Activated T-cell treated with anti-CD3 and anti-CD28 coated beads for 48 hours (primary cell): ENCODE measurements at regions not wholly inside any gene's neighbourhood (a gene's known extent, or its start where the extent isn't known, plus 50 kb on each side); places are given as distances from the start of the nearest gene placed in this dataset.
A peak's percentile ranks its signal among the peaks of the same experiment; 100 is the strongest.
"Not testable (repeated sequence)": the region's sequence is repeated elsewhere in the genome, so short reads cannot be mapped to it uniquely, and the experiment has no call there.

Experiments
- DNase-seq: peaks from one replicate; pipeline ENCODE4 v3.0.0-alpha.2; 2020; ENCODE audit warnings: low read depth

DNA sequence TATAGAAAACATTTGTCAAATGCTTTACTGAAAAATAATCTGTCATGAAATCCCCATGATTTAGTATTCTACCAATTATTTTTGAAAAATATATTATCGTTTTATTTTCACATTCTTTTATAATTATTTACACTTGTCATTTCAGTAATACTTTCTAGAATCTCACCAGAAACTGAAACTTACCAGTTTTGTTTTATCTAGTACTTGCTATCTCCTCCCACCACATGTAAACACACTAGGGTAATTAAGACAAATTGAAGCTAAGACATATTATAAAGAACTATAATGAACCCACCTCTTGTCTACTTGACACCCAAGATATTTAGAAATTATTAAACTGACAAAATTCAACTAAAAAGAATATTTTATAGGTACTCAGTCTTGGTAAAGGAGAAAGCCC, 51.5 kb upstream of the GRM3 start:
- no peak for DNase-seq

DNA sequence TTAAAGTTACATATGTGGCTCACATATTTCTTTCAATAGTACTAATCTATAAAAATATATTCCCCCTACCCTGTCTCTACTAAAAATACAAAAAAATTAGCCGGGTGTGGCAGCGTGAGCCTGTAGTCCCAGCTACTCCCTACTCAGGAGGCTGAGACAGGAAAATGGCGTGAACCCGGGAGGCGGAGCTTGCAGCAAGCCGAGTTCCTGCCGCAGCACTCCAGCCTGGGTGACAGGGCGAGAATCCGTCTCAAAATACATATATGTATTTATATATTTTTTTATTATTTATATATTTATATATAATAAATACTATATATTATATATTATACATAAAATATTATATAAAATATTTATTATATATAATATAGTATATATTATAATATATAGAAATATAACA, 69.7 kb upstream of the GRM3 start:
- DNase-seq = no peak

DNA sequence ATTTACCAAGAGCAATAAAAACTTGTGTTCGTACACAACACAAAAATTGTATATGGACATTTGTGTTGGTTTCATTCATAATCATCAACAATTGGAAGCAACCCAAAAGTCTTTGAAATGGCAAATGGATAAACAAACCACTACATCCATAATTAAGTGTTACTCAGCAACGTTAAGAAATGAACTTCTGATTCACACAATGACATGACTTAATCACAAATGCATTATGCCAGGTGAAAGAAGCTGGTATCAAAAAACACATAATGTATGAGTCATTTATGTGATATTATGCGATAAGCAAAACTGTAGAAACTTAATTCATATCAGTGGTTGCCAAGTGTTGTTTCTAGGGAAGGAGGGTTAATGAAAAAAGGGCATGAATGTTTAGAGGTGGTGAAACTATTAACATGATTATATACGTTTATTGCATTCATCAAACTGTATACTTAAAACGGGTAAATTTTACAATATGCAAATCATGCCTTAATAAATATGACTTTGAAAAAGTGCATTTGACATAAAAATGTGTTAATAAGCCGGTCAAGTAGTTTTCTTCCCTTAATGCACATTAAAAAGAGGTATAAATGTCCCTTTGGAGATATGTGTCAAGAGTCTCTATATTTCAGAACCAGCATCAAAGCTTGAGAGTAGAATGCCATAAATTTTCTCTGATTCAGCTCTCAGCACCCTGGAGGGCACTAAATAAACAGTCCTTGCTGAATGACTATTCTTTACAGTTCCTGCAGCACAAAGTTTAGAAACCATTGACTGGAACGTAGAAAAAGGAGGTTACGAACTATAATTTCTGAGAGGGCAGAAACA, 84.8 kb upstream of the GRM3 start:
- DNase-seq = no peak

DNA sequence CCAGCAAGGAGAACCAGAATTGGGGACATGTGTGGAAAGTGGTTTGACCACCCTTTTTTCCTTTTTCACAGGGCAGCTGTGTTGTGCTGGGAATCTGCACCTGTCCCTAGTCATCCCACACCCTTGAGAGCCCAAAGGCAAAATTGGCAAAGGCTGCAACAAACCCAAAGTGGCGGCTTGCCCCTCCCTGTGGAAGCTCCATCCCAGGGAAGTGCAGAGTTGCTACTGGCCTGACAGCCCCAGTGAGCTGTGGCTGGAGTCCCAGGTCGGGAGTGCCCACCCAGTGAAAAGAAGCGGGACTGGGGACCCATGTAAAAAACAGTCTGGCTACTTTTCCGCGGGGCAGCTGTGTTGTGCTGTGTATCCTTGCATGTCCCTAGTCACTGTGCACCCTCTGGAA, 109.1 kb upstream of the GRM3 start:
- DNase-seq = no peak

DNA sequence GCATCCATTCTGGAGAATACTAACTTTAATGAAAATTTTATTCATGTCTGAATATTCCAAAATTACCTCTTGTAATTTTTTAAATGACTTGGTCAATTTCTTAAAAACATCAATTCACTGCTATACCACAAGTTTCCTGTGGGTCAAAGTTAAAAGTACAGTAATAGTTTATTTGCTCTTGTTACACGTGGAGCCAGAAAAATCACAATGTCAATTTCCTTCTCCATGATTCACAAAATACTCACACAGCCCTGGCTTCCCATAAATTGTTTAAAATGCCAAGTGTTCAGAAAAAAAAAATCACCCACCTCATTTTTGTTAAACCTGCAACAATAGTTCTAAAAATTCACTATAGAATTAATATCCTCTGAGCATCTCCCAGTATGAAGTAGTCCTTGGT, 139.5 kb upstream of the GRM3 start:
- no peak for DNase-seq

DNA sequence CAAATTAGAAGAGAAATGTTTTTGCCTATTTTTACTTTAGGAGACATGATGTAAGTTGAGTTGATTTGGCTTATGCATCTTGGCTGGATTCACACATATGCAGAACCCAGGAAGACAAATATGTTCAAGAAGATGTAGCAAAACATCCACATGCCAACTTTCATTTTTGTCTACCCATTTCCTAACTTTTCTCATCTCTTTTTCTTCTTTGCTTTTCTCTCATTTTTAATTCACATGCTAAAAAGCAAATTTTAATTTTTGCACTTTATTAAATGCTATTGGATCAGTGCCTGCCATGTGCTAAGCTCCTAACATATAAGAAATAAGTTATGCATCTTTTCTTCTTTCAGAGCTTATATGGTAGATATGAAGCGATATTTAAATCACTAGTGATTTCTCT, 143.7 kb upstream of the GRM3 start:
- DNase-seq = no peak

DNA sequence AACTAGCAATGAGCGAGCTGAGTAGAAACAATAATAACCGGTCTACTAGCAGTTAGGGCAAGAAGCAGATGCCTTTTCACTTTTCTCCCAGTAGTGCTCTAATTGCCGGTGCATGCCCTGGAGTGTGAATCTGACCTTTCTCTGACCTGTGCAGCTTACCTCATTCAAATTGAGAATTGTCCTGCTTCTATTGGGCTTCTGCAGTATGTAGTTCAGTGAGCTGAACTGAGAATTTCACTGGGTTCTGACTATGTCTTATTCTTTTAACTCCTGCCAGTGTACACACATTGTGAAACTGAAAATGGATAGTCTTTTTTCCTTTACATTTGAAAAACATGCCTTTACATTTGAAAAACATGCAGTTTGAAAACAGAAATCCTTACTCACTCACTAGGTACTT, 157.9 kb upstream of the GRM3 start:
- DNase-seq = no peak

DNA sequence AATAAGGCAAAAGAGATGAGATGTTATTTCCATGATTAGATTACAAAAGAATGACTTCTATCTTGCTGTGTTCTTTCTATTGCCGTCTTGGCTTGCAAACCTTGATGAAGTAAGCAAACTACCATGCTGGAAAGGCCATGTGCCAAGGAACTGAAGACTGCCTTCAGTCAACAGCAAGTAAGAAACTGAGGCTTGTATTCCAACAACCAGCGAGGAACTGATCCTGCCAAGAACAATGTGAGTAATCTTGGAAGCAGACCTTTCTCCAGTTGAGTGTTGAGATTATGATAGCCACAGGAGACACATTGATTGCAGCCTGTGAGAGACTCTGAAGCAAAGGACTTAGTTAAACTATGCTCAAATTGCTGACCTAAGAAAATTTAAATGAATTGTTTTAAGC, 164.6 kb upstream of the GRM3 start:
- DNase-seq = no peak

DNA sequence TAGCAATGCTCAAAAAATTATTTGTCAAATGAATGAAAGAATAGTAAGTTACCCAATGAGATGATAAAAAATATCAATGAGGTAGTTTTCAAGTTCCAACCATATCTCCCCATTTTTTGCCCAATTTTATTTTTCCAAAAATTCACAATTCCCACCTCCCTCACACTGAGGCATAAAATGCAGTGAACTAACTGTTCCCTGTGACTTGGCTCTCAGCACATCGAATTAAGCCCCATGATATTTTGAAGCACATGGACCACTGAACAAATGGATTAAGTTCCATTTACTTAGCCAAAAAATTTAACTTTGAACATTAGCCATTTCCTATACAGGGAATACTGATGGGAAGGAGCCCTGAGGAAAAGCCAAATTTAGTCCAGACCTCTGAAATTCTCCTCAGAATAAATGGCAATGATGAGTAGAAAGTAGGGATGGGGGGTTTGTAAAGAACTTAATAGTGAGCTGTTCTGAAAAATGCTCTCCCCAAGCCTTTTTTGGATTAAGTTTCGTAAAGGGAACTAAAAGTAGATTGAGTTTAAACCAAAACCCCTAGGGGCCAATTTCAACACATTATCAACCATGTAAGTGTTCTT, 166.3 kb upstream of the GRM3 start:
- DNase-seq = no peak

DNA sequence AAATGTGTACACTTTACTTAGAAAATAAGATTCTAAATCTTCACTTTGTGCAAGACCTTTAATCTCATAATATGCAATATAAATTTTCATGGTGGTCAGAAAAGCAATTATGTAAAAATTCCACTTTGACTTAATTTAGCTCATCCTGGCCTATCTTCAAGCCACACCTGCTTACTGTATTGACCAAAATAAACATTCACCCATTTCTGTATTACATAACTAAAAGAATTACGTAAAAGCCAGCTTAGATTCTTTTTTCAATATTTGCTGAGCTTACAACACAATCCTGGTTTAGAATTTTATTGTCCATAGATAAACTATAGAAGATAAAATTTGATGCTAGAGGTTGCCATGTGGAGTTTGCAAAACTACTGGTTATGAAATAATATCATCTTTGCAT, 172.9 kb upstream of the GRM3 start:
- no peak for DNase-seq

DNA sequence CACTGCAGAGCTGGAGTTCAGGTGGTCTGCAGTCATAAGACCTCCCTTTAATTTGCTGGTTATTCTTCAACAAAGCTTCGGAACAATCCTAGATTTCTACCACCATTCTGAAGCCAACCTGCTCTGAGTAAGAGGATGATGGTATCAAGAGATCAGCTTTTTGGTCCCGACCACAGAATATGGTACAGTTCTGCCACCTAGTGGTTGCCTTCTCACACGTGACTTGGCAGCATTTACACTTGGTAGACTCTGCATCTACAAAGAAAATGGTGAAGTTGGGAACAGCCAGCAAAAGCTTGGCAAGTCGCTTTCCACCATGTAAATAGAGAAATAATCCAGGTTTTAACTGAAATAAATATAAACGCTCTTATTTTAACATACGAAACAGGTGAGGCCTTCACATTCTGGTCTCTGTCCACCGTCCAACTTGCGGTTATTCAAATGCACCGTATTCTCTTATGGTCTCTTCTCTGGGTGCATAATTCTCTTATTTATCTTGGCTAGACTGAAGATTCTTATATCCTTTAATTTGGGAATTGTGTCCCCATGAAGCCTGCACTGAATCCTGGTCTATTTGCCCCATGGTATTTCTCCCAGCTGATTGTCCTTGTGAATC, 173.9 kb upstream of the GRM3 start:
- peak; percentile 12 for DNase-seq

DNA sequence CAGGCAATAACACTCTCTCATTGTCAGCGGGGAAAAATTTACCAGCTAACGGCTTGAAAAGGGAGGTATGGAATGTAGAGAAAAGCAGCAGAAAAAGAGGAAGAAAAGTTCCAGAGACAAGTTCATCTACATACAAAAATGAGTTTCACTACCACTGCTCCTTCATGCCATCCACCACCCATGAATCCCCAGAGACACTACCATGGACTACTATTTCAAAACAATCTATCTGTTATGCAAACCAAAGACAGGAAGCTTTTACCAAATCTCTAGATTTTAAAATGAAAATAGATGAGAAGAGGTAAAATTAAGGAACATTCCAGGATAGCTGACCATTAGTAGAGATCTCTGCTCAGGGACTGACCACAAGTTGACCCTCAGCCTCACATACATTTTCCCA, 189.0 kb upstream of the GRM3 start:
- DNase-seq = no peak

DNA sequence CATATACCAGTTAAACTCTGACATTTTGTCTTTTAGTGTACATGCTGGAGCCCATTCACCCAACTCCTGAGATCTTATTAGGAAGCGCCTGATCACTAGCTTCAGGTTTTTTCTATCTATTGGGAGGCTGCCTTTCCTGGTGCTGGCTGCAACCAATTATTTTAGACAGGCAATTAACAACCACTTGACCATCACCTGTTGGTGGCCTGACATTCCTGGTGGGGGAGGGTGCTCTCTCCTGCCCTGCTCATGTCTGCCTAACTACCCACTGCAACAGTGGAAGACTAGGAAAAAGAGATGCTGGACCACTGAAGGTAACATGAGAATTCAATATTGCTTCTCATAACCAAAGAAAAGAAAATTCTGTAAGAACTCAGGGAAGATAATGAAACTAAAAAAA, 190.3 kb upstream of the GRM3 start:
- DNase-seq = no peak

DNA sequence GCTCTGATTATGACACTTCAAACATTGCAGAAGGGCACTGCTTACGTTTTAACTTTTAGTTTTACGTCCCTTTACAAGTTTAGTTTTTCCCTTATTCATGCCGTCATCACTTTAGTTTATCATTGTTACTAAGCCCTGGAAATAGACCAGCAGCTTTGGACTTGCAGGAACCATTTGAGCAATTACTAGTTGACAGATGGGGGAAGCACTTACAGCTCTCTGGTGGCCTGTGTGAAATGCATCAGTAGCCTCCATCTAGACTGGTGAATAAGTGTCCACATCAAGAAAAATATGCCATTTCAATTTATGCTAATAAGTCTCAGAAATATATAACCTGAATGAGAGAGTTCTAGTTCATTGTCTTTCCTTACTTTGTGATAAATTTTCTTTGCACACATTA, 194.9 kb upstream of the GRM3 start:
- DNase-seq = no peak

DNA sequence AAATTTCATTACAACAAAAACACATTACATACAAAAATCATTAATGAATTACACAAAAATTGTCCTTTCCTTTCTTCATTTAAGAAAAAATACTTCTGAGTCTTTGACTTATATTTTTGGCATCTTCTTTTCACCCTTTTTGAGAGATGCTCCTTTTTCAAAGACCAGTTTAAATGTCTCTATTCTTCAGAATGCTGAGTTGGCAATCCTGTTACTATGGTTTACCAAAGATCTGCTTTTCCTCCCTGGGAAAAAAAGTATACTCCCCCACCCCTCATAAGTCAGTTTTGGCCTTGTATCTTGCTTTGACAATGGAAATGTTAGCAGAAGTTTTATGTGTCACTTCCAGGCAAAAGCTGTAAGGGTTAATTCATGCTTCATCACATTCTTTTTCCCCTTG, 198.4 kb upstream of the GRM3 start:
- DNase-seq = no peak

DNA sequence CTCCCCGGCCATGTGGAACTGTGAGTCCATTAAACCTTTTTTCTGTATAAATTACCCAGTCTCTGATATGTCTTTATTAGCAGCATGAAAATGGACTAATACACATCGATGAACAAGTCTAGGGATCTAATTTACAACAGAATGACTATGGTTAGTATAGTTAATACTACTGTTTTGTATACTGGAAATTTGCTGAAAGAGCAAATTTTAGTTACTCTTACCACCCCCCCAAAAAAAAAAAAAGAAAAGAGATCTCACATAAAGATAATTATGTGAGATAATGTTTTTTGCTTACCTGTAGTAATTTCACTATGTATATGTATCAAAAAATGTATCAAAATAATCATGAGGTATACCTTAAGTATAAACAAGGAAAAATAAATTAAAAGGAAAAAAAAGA, 199.5 kb upstream of the GRM3 start:
- DNase-seq = no peak

DNA sequence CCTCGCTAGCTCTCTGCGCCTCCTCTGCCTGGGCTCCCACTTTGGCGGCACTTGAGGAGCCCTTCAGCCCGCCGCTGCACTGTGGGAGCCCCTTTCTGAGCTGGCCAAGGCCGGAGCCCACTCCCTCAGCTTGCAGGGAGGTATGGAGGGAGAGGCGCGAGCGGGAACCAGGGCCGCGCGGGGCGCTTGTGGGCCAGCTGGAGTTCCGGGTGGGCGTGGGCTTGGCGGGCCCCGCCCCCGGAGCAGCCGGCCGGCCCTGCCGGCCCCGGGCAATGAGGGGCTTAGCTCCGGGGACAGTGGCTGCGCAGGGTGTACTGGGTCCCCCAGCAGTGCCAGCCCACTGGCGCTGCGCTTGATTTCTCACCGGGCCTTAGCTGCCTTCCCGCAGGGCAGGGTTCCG, 203.3 kb upstream of the GRM3 start:
- DNase-seq = not testable (repeated sequence)

DNA sequence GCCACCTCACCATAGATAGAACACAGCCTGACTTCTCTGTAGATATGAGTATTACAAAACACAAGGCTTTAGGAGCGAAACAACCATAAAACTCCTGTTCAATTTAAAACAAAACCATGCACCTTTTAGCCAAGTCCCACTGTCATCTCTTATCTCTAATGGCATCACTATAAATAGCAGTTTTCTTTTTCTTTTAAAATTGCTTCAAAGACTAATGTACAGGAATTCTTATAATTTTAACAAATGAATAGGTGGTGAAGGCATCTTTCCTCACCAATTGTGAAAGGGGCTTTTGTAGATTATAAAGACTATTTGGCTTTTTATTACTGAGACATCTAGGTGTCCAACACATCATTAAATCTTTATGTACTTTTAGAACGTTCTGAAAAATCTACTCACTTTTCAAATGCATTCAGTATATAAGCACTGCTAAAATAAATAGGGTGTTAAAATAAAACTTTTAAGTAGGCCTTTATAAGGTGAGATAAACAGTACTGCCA, 205.7 kb upstream of the GRM3 start:
- no peak for DNase-seq

DNA sequence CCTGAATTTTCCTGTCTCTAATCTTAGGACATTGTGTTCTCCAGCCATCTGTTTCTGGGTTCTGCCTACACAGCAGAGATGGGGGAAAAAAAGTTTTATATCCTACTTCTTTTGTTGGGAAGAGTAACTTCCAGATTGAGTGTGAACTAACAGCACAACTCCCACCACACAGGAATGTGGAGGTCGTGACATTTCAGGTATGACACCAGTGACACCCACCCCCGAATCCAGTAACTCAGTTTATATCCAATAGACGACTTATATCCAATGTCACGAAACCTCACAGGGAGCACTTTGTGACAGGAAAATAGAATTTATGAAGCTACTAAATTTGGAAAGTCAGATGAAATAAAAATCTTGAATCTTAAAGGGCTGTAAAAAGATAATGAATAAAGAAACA, 211.9 kb upstream of the GRM3 start:
- no peak for DNase-seq

DNA sequence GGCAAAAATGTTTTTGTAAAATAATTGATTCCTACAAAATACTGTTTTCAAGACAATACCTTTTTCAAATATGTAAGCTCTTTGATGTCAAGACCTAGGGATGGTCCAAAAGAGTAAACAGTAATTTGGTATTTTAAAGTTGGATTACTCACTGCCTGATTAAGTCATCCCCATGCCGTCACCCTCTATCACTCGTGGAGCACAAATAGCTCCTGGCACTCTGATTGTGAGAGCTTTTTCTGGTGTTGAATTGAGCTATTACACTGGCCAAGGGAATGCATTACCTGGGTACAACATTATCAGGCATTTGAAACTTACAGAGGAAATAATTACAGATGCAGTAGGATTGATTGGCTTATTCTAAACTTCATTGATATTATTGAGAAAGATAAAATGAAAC, 231.9 kb upstream of the GRM3 start:
- DNase-seq = no peak

DNA sequence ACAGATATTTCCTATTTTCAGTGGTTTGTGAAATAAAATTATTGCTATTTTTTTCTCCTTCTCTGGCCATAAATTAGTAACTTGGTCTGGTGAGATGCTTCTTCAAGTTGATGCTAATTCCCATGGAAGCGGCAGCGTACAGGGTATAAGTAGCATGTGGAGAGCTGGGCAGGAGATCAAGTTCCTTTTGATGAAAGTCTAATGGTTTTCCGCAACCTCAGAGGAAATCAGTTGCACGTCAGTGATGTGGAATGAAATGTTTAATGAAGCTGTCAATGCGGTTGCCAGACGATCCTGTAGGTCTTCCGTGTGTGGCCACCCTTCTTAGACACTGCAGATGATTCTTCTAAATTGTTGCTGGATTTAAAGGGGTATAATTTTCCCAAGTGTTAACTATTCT, 236.4 kb upstream of the GRM3 start:
- no peak for DNase-seq

DNA sequence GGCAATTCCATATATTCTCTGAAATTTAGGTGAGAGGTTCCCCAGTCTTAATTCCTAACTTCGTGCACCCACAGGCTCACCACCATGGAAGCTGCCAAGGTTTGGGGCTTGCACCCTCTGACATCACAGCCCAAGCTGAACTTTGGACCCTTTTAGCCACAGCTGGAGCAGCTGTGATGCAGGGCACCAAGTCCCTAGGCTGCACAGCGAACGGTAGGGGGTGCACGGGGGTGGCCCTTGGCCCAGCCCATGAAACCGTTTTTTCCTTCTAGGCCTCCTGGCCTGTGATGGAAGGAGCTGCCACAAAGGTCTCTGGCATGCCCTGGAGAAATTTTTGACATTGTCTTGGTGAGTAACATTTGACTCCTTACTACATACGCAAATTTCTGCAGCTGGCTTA, 251.9 kb upstream of the GRM3 start:
- no peak for DNase-seq

DNA sequence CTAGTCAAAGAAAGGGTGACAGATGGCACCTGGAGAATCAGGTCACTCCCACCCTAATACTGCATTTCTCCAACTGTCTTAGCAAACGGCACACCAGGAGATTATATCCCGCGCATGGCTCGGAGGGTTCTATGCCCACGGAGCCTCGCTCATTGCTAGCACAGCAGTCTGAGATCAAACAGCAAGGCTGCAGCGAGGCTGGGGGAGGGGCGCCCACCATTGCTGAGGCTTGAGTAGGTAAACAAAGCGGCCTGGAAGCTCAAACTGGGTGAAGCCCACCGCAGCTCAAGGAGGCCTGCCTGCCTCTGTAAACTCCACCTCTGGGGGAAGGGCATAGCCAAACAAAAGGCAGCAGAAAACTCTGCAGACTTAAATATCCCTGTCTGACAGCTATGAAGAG, 268.1 kb upstream of the GRM3 start:
- DNase-seq = not testable (repeated sequence)

DNA sequence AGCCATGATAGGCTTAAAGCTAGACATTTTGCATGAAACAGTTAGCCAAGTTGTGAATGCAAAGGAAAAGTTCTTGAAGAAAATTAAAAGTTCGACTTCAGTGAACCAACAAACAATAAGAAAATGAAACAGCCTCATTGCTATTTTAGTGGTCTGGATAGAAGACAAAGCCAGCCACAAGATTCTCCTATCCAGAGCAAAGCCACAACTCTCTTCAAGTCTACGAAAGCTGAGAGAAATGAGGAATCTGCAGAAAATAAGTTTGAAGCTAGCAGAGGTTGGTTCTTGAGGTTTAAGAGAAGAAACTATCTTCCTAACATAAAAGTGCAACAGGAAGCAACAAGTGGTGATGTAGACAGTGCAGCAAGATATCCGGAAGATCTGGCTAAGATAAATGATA, 271.4 kb upstream of the GRM3 start:
- DNase-seq = no peak
